T-helper 1 cell treated with Interleukin-12 subunit alpha and Interleukin-12 subunit beta and Interleukin-4 antibody, amounts not matched to agents 30 μg/mL and 1 μg/mL, for 36 hours (primary cell): ENCODE measurements at regions not wholly inside any gene's neighbourhood (a gene's known extent, or its start where the extent isn't known, plus 50 kb on each side); places are given as distances from the start of the nearest gene placed in this dataset.
"Not testable (repeated sequence)": the region's sequence is repeated elsewhere in the genome, so short reads cannot be mapped to it uniquely, and the experiment has no call there.

Experiments
- H3K27ac Mint-ChIP-seq: one replicate; pipeline ENCODE4 v1.8.0; 2021; ENCODE audit warnings: mild to moderate bottlenecking, mixed read lengths
- H3K27me3 Mint-ChIP-seq: one replicate; pipeline ENCODE4 v1.8.0; 2021; ENCODE audit warnings: low read depth, mixed read lengths
- H3K36me3 Mint-ChIP-seq: one replicate; pipeline ENCODE4 v1.8.0; 2021; ENCODE audit warnings: low read depth, mixed read lengths
- H3K4me1 Mint-ChIP-seq: one replicate; pipeline ENCODE4 v1.8.0; 2021; ENCODE audit warnings: low read depth, mixed read lengths
- H3K4me3 Mint-ChIP-seq: one replicate; pipeline ENCODE4 v1.8.0; 2021; ENCODE audit warnings: mild to moderate bottlenecking, moderate library complexity, mixed read lengths
- H3K9me3 Mint-ChIP-seq: one replicate; pipeline ENCODE4 v1.8.0; 2021; ENCODE audit warnings: mixed read lengths

GRCh38 chr7:32679192-32679591 lies 183.9 kb downstream of the AVL9 start:
- Mint-ChIP-seq H3K4me3 (no peak overlapping the region), H3K36me3 (no peaks in the 10 kb centered on the region), H3K27ac (no peak overlapping the region), H3K4me1 (no peaks in the 10 kb centered on the region), H3K9me3 (no peaks in the 10 kb centered on the region), H3K27me3 (peaks cover 3% of the 10 kb centered on the region)

GRCh38 chr7:32677593-32677992 lies 182.3 kb downstream of the AVL9 start:
- no peak overlapping the region for H3K27ac Mint-ChIP-seq
- H3K27me3 Mint-ChIP-seq, result peaks cover 3% of the 10 kb centered on the region
- no peak overlapping the region for H3K4me3 Mint-ChIP-seq
- H3K4me1 Mint-ChIP-seq, result no peaks in the 10 kb centered on the region
- no peaks in the 10 kb centered on the region for H3K9me3 Mint-ChIP-seq
- H3K36me3 Mint-ChIP-seq, result no peaks in the 10 kb centered on the region

- Mint-ChIP-seq H3K9me3 (no peaks in the 10 kb centered on the region), H3K4me1 (no peaks in the 10 kb centered on the region), H3K27me3 (peaks cover 3% of the 10 kb centered on the region), H3K27ac (no peak overlapping the region), H3K36me3 (no peaks in the 10 kb centered on the region), H3K4me3 (no peak overlapping the region)
Observed at GRCh38 chr7:32676249-32676941, 181.1 kb downstream of the AVL9 start.

- no peaks in the 10 kb centered on the region for H3K36me3 Mint-ChIP-seq
- H3K4me3 Mint-ChIP-seq, result no peak overlapping the region
- peaks cover 6% of the 10 kb centered on the region for H3K27me3 Mint-ChIP-seq
- no peaks in the 10 kb centered on the region for H3K9me3 Mint-ChIP-seq
- no peak overlapping the region for H3K27ac Mint-ChIP-seq
- H3K4me1 Mint-ChIP-seq, result no peaks in the 10 kb centered on the region
Observed at GRCh38 chr7:32673275-32673983, 178.1 kb downstream of the AVL9 start.

- Mint-ChIP-seq H3K4me1 (no peaks in the 10 kb centered on the region), H3K4me3 (no peak overlapping the region), H3K36me3 (no peaks in the 10 kb centered on the region), H3K9me3 (no peaks in the 10 kb centered on the region), H3K27ac (no peak overlapping the region), H3K27me3 (peaks cover 16% of the 10 kb centered on the region)
Observed at GRCh38 chr7:32670110-32671025, 175.1 kb downstream of the AVL9 start.

GRCh38 chr7:32669173-32669870 lies 174.0 kb downstream of the AVL9 start:
- not testable (repeated sequence) for H3K9me3 Mint-ChIP-seq, H3K36me3 Mint-ChIP-seq, H3K4me3 Mint-ChIP-seq, H3K27ac Mint-ChIP-seq, H3K4me1 Mint-ChIP-seq
- peaks cover 22% of the 10 kb centered on the region for H3K27me3 Mint-ChIP-seq

- H3K4me3 Mint-ChIP-seq, H3K9me3 Mint-ChIP-seq, H3K27ac Mint-ChIP-seq, H3K4me1 Mint-ChIP-seq, H3K36me3 Mint-ChIP-seq: not testable (repeated sequence)
- peaks cover 27% of the 10 kb centered on the region for H3K27me3 Mint-ChIP-seq
Observed at GRCh38 chr7:32668387-32669097, 173.3 kb downstream of the AVL9 start.

GRCh38 chr7:32667586-32667985 lies 172.3 kb downstream of the AVL9 start:
- not testable (repeated sequence) for H3K4me1 Mint-ChIP-seq, H3K36me3 Mint-ChIP-seq, H3K4me3 Mint-ChIP-seq, H3K9me3 Mint-ChIP-seq, H3K27ac Mint-ChIP-seq
- H3K27me3 Mint-ChIP-seq, result peaks cover 29% of the 10 kb centered on the region

GRCh38 chr7:32663805-32664211 lies 168.5 kb downstream of the AVL9 start:
- not testable (repeated sequence) for H3K4me1 Mint-ChIP-seq, H3K27ac Mint-ChIP-seq, H3K9me3 Mint-ChIP-seq, H3K4me3 Mint-ChIP-seq, H3K36me3 Mint-ChIP-seq
- peaks cover 31% of the 10 kb centered on the region for H3K27me3 Mint-ChIP-seq

- not testable (repeated sequence) for H3K4me3 Mint-ChIP-seq, H3K4me1 Mint-ChIP-seq, H3K9me3 Mint-ChIP-seq, H3K27ac Mint-ChIP-seq, H3K36me3 Mint-ChIP-seq
- H3K27me3 Mint-ChIP-seq, result peaks cover 26% of the 10 kb centered on the region
Observed at GRCh38 chr7:32662509-32662908, 167.2 kb downstream of the AVL9 start.

- H3K4me3 Mint-ChIP-seq, result no peak overlapping the region
- H3K27me3 Mint-ChIP-seq, result peaks cover 23% of the 10 kb centered on the region
- no peaks in the 10 kb centered on the region for H3K4me1 Mint-ChIP-seq
- no peaks in the 10 kb centered on the region for H3K9me3 Mint-ChIP-seq
- no peak overlapping the region for H3K27ac Mint-ChIP-seq
- no peaks in the 10 kb centered on the region for H3K36me3 Mint-ChIP-seq
Observed at GRCh38 chr7:32661929-32662328, 166.6 kb downstream of the AVL9 start.

GRCh38 chr7:32661501-32661900 lies 166.2 kb downstream of the AVL9 start:
- Mint-ChIP-seq H3K27ac (no peak overlapping the region), H3K4me3 (no peak overlapping the region), H3K4me1 (no peaks in the 10 kb centered on the region), H3K27me3 (peaks cover 23% of the 10 kb centered on the region), H3K36me3 (no peaks in the 10 kb centered on the region), H3K9me3 (no peaks in the 10 kb centered on the region)

- Mint-ChIP-seq H3K4me3 (no peak overlapping the region), H3K36me3 (no peaks in the 10 kb centered on the region), H3K27ac (no peak overlapping the region), H3K27me3 (peaks cover 23% of the 10 kb centered on the region), H3K9me3 (no peaks in the 10 kb centered on the region), H3K4me1 (no peaks in the 10 kb centered on the region)
Observed at GRCh38 chr7:32660936-32661335, 165.6 kb downstream of the AVL9 start.

- Mint-ChIP-seq H3K9me3 (no peaks in the 10 kb centered on the region), H3K4me1 (no peaks in the 10 kb centered on the region), H3K36me3 (no peaks in the 10 kb centered on the region), H3K27me3 (peaks cover 22% of the 10 kb centered on the region), H3K4me3 (no peak overlapping the region), H3K27ac (no peak overlapping the region)
Observed at GRCh38 chr7:32659853-32660252, 164.6 kb downstream of the AVL9 start.
